ENCODE measurements at regions not wholly inside any gene's neighbourhood (a gene's known extent, or its start where the extent isn't known, plus 50 kb on each side); places are given as distances from the start of the nearest gene placed in this dataset.

GRCh38 chr14:34331728-34332623 is 130.1 kb downstream of the SPTSSA start:
- WGBS (ENCODE audit: missing lambda C conversion rate) = 23% methylated on average over 9 of the region's 9 CpGs
- TF ChIP-seq USF2 (IDR thresholded peaks at IDR 0.05) (no peak), CTCF (IDR thresholded peaks at IDR 0.05) (peak; percentile 81), NPAS2 (CRISPR knock-in tag; IDR thresholded peaks at IDR 0.05; ENCODE audit: borderline replicate concordance) (no peak), SMC3 (IDR thresholded peaks at IDR 0.05) (peak; percentile 93), HOXB5 (CRISPR knock-in tag; IDR thresholded peaks at IDR 0.05) (no peak), RAD21 (conservative IDR thresholded peaks at IDR 0.05 in 1 of 2, IDR thresholded peaks at IDR 0.05 in 1 of 2) (peak; percentile 85 to 87), BCL3 (IDR thresholded peaks at IDR 0.05) (no peak), TFCP2L1 (CRISPR knock-in tag; IDR thresholded peaks at IDR 0.05) (no peak), TP53 (CRISPR knock-in tag; IDR thresholded peaks at IDR 0.05) (no peak), ZSCAN20 (CRISPR knock-in tag; IDR thresholded peaks at IDR 0.05) (no peak), MAFK (IDR thresholded peaks at IDR 0.05; ENCODE audit: partially characterized antibody) (no peak), FOSL2 (IDR thresholded peaks at IDR 0.05) (no peak), FOSL2 (CRISPR knock-in tag; IDR thresholded peaks at IDR 0.05) (no peak), EHMT2 (IDR thresholded peaks at IDR 0.05; ENCODE audit: low read depth) (no peak), ATOH8 (CRISPR knock-in tag; IDR thresholded peaks at IDR 0.05; ENCODE audit: low read depth) (no peak), ZNF302 (CRISPR knock-in tag; IDR thresholded peaks at IDR 0.05) (no peak), RFX5 (IDR thresholded peaks at IDR 0.05) (no peak), HDAC2 (IDR thresholded peaks at IDR 0.05) (no peak)
- ATAC-seq = peak; percentile 92 to 96
- CTCF ChIA-PET = interaction anchor here (0.6 to 5.4 kb wide), 48 partner anchors 9 to 1473 kb away, joined by 3 to 104 read pairs (median 4); partner anchors contain the start of gene SPTSSA
- no peaks in the 10 kb centered on the region for H3K9me3 ChIP-seq
- no peak overlapping the region for H3K4me3 ChIP-seq
- H3K4me2 ChIP-seq = peak overlapping the region; percentile 57
- FAIRE-seq = no peak
- POLR2A ChIA-PET = interaction anchor here (1.0 to 1.1 kb wide), 3 partner anchors 110 to 167 kb away, joined by 3 to 7 read pairs (median 5); no protein-coding TSS in a partner anchor
- peak; percentile 36 to 82 for DNase-seq (ENCODE audit: low read depth in 1 of 2, low spot score in 1 of 2)
- H3K27ac ChIP-seq = peak overlapping the region; percentile 66 to 83
- H3K4me1 ChIP-seq = peaks cover 22% of the 10 kb centered on the region

- no peak for FAIRE-seq
- ChIA-PET POLR2A (no interaction called here), CTCF (interaction anchor here (0.9 to 5.4 kb wide), 19 partner anchors 9 to 206 kb away, joined by 3 to 104 read pairs (median 6); no protein-coding TSS in a partner anchor)
- no peak for TF ChIP-seq RFX5 (IDR thresholded peaks at IDR 0.05)
- no peak for TF ChIP-seq CHD4 (IDR thresholded peaks at IDR 0.05; ENCODE audit: borderline replicate concordance)
- TF ChIP-seq NPAS2 (CRISPR knock-in tag; IDR thresholded peaks at IDR 0.05; ENCODE audit: borderline replicate concordance) = no peak
- TF ChIP-seq HEYL (CRISPR knock-in tag; IDR thresholded peaks at IDR 0.05) = no peak
- TF ChIP-seq ATOH8 (CRISPR knock-in tag; IDR thresholded peaks at IDR 0.05; ENCODE audit: low read depth) = no peak
- no peak for TF ChIP-seq NR3C1 (IDR thresholded peaks at IDR 0.05)
- TF ChIP-seq FOSL2 (IDR thresholded peaks at IDR 0.05) = no peak
- no peak for TF ChIP-seq FOSL2 (CRISPR knock-in tag; IDR thresholded peaks at IDR 0.05)
- TF ChIP-seq RCOR1 (IDR thresholded peaks at IDR 0.05; ENCODE audit: low read depth, low read length) = no peak
- TF ChIP-seq ZNF302 (CRISPR knock-in tag; IDR thresholded peaks at IDR 0.05) = no peak
- TF ChIP-seq EHF (CRISPR knock-in tag; IDR thresholded peaks at IDR 0.05) = no peak
- no peak for TF ChIP-seq JUN (IDR thresholded peaks at IDR 0.05)
- no peak for TF ChIP-seq REST (IDR thresholded peaks at IDR 0.05)
- Histone ChIP-seq H3K9me3 (no peaks in the 10 kb centered on the region), H3K4me2 (no peak overlapping the region; the same call in 2 of the 3 replicates), H3K27ac (peak overlapping the region; percentile 66 to 83; a peak in 2 of 6 replicates), H3K4me1 (peaks cover 23% of the 10 kb centered on the region), H3K4me3 (no peak overlapping the region)
- no peak for ATAC-seq
- no peak for DNase-seq (ENCODE audit: low read depth in 1 of 2, low spot score in 1 of 2)
- 0% methylated on average over 1 of the region's 1 CpG for WGBS (ENCODE audit: missing lambda C conversion rate)
These were observed 131.2 kb downstream of the SPTSSA start for GRCh38 chr14:34330846-34331245.
